SK-N-DZ (cell line): ENCODE measurements at regions not wholly inside any gene's neighbourhood (a gene's known extent, or its start where the extent isn't known, plus 50 kb on each side); places are given as distances from the start of the nearest gene placed in this dataset.
A peak's percentile ranks its signal among the peaks of the same experiment; 100 is the strongest.

Source experiments
- DNase-seq: peaks from one replicate; pipeline ENCODE4 v3.0.0-alpha.2; 2015; ENCODE audit warnings: low spot score

GRCh38 chr1:11338284-11338924 lies 65.4 kb downstream of the UBIAD1 start:
- DNase-seq = peak; percentile 39

GRCh38 chr1:11339346-11340232 lies 66.6 kb downstream of the UBIAD1 start:
- peak; percentile 91 for DNase-seq

GRCh38 chr1:11340233-11340632 lies 67.2 kb downstream of the UBIAD1 start:
- DNase-seq = no peak

GRCh38 chr1:11341901-11342552 lies 69.0 kb downstream of the UBIAD1 start:
- peak; percentile 61 for DNase-seq

GRCh38 chr1:11342621-11343032 lies 69.6 kb downstream of the UBIAD1 start:
- peak; percentile 73 for DNase-seq

GRCh38 chr1:11345971-11346715 lies 73.1 kb downstream of the UBIAD1 start:
- DNase-seq = no peak

- no peak for DNase-seq
Measured at GRCh38 chr1:11350265-11350664, 77.3 kb downstream of the UBIAD1 start.

- no peak for DNase-seq
Measured at GRCh38 chr1:11352058-11352715, 79.2 kb downstream of the UBIAD1 start.

- no peak for DNase-seq
Measured at GRCh38 chr1:11352816-11353799, 80.1 kb downstream of the UBIAD1 start.

- DNase-seq = peak; percentile 30
Measured at GRCh38 chr1:11354893-11355553, 82.0 kb downstream of the UBIAD1 start.

GRCh38 chr1:11355559-11356475 lies 82.8 kb downstream of the UBIAD1 start:
- DNase-seq = peak; percentile 76

- no peak for DNase-seq
Measured at GRCh38 chr1:11357276-11357675, 84.3 kb downstream of the UBIAD1 start.

- no peak for DNase-seq
Measured at GRCh38 chr1:11358984-11359383, 86.0 kb downstream of the UBIAD1 start.

GRCh38 chr1:11362547-11363021 lies 89.6 kb downstream of the UBIAD1 start:
- peak; percentile 62 for DNase-seq

- peak; percentile 42 for DNase-seq
Measured at GRCh38 chr1:11364170-11364569, 91.2 kb downstream of the UBIAD1 start.

- no peak for DNase-seq
Measured at GRCh38 chr1:11365744-11366387, 92.9 kb downstream of the UBIAD1 start.
